GM21576 (cell line): ENCODE measurements at regions not wholly inside any gene's neighbourhood (a gene's known extent, or its start where the extent isn't known, plus 50 kb on each side); places are given as distances from the start of the nearest gene placed in this dataset.

Experiments
- ATAC-seq: cut with Tn5 transposase; IDR thresholded peaks from one replicate; pipeline ENCODE4 v1.9.1; 2021; ENCODE audit warnings: mild to moderate bottlenecking, moderate library complexity; ENCODE audit not compliant: unreplicated experiment

DNA sequence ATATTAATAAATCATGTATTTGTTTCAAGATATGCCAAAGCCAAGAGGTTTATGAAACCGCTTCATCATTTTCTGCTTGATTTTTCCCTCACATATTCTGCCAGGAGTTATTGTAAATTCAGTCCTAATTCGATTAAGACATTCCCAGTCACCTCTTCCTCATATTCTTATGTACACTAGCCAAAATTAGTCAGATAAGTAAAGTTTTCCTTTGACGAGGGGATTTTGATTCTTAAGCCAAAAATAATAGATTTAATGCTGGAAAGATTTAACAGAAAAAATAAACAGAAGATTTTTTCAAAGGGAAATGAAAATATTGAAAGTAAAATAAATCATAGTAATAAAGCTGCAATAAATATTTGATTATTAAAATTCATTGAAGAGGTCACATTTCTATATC lies 51.0 kb upstream of the VEGFC start:
- ATAC-seq, result no peak

- no peak for ATAC-seq
Observed at GRCh38 chr4:176844448-176844847, 51.7 kb upstream of the VEGFC start.

- ATAC-seq, result no peak
Observed at GRCh38 chr4:176845636-176846035, 52.9 kb upstream of the VEGFC start.

DNA sequence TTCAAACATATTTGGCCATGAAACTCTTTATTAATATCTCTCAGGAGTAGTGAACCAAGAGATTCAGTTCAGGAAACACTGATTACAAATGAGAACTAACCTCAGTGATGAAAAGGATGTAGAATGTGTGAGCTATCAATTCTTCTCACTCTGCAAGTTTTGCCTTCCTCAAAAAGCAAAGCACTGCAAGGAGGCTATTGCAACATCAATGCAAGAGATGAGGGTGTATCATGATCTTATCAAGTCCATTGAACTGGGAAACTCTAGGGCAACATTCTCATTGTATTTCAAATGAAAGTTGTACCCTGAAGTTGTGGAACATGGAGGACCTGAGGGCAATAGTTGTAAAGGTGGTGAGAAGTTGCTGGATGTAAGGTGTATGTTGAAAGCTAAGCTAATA lies 56.4 kb upstream of the VEGFC start:
- ATAC-seq, result no peak

DNA sequence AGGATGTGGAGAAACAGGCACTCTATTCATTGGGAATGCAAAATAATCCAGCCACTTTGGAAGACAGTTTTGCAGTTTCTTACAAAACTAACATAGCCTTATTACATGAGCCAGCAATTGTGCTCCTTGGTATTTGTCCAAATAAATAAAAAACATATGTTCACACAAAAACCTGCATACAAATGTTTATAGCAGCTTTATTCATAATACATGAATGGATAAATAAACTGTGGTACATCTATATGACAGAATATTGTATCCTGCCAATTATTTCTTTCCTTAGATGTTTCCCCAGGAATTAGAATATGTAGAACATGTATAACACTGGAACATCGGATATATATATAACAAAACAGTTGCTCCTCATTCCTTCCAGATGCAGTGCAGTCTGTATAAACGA lies 57.7 kb upstream of the VEGFC start:
- ATAC-seq, result no peak

GRCh38 chr4:176856421-176856820 lies 63.7 kb upstream of the VEGFC start:
- no peak for ATAC-seq

DNA sequence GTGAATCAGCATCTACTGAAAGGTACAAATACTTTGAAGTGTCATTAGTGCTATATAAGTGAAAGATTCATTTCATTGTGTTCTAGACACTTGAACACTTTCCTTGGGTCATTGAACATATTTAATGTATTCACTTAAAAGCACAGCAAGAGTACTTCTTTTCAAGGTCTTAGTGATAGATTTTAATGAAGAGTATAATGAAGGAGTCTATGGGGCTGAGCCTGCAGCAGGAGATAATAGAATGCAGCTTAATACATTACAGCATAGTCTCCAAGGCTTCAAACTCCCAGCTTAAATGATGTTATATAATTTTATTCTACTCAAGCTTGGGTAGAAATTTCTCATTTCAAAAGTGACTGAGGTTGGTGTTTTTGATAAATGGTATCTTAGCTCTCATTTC lies 66.1 kb upstream of the VEGFC start:
- ATAC-seq, result no peak

DNA sequence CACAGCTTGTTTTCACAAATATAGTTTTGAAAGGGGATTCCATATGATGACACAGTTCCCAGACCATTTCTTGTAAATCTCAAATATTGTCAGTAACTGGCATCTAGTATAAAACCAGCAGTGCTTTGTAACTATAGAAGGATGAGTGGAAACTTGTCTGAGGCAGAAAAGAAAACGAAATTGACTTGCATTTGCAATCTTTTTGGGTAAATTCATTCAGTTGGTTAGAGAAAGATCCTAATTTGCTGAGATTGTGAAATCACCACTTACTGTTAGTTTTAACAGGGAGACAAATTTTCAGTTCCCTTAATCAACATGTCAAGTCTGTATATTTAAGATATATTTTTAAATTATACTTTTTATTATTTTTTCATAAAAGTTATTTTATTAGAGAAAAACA lies 71.5 kb upstream of the VEGFC start:
- no peak for ATAC-seq

- no peak for ATAC-seq
Observed at GRCh38 chr4:176868676-176869075, 76.0 kb upstream of the VEGFC start.

DNA sequence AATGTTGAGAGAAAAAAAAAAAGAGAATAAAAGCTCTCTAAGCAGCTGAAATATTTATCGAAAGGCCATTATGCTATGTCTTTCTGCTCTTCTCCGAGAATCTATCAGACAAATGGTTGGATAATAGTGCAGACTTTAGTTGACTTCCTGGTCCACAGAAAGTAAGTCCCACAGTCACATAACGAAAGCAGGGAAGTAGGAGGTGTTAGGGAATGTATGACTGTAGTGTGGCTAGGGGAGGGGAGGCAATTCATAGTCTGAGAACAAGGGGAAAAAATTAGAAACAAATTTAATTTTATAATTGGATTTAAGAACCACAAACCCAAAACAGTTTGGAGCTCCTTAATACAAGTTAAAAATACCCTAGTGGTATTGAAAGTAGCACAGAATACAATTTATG lies 79.7 kb upstream of the VEGFC start:
- no peak for ATAC-seq

DNA sequence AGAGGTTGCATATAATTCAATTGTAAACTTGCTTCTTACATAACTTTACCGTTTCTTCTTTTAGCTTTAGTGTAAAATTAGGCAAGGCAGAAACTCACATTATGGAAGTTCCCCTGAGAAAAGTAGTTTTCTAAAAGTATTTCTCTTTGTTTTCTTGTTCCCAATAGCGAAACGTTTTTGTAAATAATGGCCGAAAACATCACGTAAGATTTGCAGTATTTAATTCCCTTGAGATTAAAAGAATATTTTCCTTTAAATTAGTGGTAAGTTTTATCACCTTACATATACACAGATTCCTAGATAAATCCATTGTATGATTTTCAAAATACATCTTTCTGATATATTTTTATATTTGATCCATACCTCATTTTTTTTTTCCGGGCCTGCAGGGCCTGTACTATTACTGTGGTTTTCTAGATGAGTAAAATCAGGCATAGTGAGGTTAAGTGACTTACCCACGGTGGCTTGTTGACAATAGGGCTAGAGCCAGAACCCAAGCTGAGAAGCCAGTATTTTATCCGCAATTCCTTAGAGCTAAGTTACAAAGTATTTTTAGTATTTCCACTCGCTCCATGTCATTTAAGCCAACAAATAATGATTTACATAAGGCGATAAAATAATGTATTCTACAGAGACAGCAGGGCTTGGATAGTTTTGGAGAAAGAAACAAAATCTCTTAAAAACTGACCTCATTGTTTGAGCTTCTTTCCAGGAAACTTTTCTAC lies 82.2 kb upstream of the VEGFC start:
- ATAC-seq, result no peak

GRCh38 chr4:176875446-176875930 lies 82.8 kb upstream of the VEGFC start:
- ATAC-seq, result no peak

GRCh38 chr4:176879380-176880116 lies 86.8 kb upstream of the VEGFC start:
- ATAC-seq, result no peak

- ATAC-seq, result no peak
Observed at GRCh38 chr4:176882206-176882605, 89.5 kb upstream of the VEGFC start.

DNA sequence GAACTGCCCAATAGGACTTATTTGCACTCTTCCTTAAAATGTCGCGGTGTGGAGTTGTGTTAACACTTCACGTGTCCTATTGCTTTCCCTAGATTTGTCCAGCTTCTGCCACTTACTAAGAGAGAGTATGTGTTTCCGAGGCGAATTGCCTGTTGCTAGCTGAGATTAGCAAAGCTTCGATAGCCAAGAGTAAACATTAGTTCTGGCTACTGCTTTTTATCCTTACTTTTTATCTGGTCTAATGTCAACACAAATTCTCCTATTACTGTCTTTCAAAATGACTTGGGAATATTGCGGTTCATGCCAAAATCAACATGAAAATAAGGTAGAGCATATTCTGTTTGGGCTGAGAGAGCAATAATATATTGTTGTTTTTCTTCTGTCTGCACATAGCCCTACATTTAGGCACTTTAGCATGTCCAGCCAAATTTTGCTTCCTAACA lies 90.4 kb upstream of the VEGFC start:
- ATAC-seq, result no peak

- no peak for ATAC-seq
Observed at GRCh38 chr4:176883681-176884418, 91.1 kb upstream of the VEGFC start.

DNA sequence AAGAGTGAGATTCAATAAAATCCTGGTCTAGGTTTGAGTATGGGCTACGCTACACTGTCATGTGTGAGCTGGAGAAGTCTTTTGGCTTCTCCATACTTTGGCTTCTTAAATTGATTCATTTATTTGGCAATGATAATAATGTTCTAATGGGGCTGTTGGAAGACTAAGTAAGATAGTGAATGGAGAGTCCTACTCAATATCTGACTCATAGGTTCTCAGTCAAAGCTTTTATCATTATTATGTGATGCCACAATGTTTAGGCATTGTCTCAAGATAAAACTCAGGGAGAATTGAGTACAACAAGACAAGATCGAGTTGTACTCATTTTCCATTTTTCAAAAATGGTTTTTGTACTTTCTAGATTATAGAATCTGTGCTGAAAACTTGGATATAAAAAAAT lies 92.5 kb upstream of the VEGFC start:
- ATAC-seq, result no peak

- no peak for ATAC-seq
Observed at GRCh38 chr4:176886135-176886534, 93.4 kb upstream of the VEGFC start.

- no peak for ATAC-seq
Observed at GRCh38 chr4:176889776-176890175, 97.1 kb upstream of the VEGFC start.

GRCh38 chr4:176894498-176894897 lies 101.8 kb upstream of the VEGFC start:
- ATAC-seq, result no peak

DNA sequence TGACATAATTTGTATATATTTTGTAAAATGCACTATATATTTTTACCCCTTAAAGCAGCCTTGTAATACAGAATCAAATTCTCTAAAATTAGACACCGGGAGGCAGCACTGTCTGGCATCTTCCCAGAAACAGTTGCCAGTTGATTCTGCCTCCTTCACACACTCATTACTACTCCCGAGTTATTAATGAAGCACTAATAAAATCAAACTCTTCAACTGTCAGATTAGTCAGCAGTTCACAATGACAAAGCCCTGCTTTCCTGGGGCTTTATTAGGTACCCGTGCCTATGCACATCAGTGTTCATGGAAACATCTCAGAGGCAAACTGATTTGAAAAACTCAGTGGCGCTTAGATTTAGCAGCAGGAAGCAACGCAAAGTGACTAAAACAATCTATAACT lies 103.5 kb upstream of the VEGFC start:
- ATAC-seq, result no peak

- no peak for ATAC-seq
Observed at GRCh38 chr4:176897226-176897625, 104.5 kb upstream of the VEGFC start.
